ENCODE measurements at regions not wholly inside any gene's neighbourhood (a gene's known extent, or its start where the extent isn't known, plus 50 kb on each side); places are given as distances from the start of the nearest gene placed in this dataset.

DNA sequence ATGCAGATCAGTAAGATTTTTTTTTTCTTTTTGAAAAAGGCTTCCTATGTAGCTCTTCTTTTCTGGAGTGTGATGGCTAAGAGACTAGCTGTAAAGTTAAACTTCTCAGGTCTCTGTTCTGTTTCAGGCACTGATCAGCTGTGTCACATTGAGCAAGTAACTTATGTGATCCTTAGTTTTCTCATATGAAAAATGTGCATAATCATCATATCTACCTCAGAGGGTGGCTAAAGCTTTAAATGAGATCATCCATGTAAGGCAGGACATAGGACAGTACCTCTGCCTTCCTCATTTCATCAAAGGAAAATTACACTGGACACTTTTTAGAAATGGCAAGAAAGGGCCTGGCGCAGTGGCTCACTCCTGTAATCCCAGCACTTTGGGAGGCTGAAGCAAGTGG lies 235.9 kb upstream of the TYRP1 start:
- TF ChIP-seq, protein P1, sequence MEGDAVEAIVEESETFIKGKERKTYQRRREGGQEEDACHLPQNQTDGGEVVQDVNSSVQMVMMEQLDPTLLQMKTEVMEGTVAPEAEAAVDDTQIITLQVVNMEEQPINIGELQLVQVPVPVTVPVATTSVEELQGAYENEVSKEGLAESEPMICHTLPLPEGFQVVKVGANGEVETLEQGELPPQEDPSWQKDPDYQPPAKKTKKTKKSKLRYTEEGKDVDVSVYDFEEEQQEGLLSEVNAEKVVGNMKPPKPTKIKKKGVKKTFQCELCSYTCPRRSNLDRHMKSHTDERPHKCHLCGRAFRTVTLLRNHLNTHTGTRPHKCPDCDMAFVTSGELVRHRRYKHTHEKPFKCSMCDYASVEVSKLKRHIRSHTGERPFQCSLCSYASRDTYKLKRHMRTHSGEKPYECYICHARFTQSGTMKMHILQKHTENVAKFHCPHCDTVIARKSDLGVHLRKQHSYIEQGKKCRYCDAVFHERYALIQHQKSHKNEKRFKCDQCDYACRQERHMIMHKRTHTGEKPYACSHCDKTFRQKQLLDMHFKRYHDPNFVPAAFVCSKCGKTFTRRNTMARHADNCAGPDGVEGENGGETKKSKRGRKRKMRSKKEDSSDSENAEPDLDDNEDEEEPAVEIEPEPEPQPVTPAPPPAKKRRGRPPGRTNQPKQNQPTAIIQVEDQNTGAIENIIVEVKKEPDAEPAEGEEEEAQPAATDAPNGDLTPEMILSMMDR (conservative IDR thresholded peaks at IDR 0.05; ENCODE audit: low read depth, low read length), result no peak
- no peak for DNase-seq (ENCODE audit: low read depth)
- no peak overlapping the region for H3K4me3 ChIP-seq (ENCODE audit: low read depth, low read length)

DNA sequence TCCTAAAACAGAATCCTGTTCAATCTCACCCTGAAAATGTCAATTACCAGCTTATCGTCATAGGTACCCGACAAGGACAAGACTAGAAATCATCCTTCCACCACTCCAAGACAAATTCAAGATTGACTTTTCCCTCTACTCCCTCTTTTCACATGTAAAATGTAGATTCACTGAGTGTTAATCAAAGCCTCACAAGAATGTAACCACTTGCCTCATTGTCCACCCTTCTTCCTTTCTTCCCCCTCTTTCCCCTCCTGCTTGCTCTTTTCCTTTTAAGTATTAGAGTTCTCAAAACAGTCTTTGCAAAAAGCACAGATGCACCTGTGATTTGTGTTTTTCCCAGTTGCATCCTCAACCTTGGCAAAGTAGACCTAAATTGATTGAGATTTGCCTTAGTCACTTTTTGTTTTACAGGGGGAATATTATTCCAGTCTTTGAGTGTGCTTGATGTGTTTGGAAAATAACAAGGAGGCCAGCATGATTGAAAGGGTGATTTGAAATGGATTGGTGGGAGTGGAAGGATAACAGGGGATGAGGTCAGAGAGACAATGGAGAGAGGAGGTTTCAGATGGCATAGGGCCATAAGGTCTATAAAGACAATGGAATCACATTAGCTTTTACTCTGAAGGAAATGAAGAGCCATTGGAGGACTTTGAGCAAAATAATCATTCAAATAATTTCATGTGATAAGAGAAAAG lies 231.3 kb upstream of the TYRP1 start:
- DNase-seq (ENCODE audit: low read depth), result no peak
- TF ChIP-seq, protein P1 (conservative IDR thresholded peaks at IDR 0.05; ENCODE audit: low read depth, low read length), result no peak

DNA sequence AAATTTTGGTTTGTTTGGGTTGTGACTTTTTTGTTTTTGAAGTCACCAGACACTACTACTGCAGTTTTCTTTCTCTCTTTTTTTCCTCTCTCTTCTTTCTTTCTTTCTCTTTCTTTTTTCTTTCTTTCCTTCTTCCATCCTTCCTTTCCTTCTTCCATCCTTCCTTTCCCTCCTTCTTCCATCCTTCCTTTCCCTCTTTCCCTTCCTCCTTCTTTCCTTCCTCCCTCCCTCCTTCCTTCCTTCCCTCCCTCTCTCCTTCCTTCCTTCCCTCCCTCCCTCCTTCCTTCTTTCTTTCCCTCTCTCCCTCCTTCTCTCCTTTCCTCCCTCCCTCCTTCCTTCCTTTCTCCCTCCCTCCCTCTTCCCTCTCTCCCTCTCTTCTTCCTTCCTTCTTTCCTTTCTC lies 230.3 kb upstream of the TYRP1 start:
- no peak for DNase-seq (ENCODE audit: low read depth)
- TF ChIP-seq, protein P1 (conservative IDR thresholded peaks at IDR 0.05; ENCODE audit: low read depth, low read length), result no peak
- H3K4me3 ChIP-seq (ENCODE audit: low read depth, low read length), result no peak overlapping the region

More for the DNA sequence above, 231.3 kb upstream of the TYRP1 start:
- no peak overlapping the region for H3K4me3 ChIP-seq (ENCODE audit: low read depth, low read length)

DNA sequence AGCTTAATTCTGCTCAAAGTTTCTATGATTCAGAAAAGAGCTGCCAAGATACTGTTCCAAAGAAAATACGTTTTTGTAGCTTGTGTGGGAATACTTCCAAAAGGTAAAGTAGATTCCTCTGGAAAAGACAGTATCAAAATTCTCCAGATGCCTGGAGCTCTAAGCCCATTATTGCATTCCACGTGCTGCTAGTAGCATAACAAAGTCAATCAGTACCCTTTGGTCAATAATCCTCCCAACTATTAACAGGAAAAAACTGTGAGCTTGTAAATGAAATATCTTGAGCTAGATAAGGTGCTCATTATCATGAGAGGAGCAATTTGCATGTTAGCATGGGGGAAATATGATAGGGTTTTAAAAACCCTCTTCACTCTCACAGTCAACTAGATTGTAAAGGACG lies 229.5 kb upstream of the TYRP1 start:
- TF ChIP-seq, protein P1 (conservative IDR thresholded peaks at IDR 0.05; ENCODE audit: low read depth, low read length), result no peak
- H3K4me3 ChIP-seq (ENCODE audit: low read depth, low read length), result no peak overlapping the region
- peak; percentile 1 for DNase-seq (ENCODE audit: low read depth)

DNA sequence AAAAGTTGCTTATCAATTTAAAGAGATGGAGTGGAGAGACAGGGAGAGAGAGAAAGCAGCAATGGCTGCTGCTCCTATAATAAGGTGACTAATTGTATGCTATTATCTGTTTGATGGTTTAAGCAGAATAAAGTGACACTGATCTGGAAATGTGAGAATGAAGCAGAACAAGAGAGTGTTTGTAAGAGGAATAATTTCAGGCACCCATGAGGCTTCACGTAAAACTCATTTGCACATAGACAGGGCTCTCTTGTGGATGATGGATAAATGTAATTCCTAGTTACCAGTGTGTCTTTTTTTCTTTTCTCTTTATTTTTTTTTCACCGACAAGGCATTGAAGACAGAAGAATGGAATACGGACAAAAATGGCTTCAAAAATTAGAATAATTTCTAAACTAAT lies 228.8 kb upstream of the TYRP1 start:
- no peak for DNase-seq (ENCODE audit: low read depth)
- no peak overlapping the region for H3K4me3 ChIP-seq (ENCODE audit: low read depth, low read length)
- TF ChIP-seq, protein P1 (conservative IDR thresholded peaks at IDR 0.05; ENCODE audit: low read depth, low read length), result no peak

DNA sequence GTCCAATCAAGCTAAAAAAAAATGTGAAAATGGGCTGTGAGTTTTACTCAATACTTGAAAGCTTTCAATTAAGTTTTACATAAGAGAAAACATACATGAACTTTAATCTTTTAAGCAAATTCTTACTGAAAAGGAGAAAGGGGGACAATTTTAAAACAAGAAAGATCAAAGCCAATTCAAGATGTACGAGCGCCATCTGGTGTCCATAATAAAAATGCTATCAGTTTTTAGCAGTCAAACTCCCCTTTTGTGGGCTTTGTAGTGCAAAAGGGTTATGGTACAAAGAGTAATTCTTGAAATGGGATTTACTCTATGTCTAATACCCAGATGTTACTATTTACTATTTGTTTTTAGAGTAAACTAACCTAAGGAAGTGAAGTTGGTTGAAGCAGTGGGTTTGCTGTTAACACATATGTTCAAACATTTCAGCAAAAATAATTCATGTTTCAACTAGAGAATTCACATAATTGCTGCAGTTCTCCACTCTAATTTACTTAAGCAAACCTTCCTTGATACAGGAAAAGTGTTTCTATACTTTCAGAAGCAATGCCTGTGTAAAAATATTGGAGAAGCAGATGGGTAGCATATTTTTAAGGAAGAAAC lies 228.2 kb upstream of the TYRP1 start:
- DNase-seq (ENCODE audit: low read depth), result peak; percentile 50
- TF ChIP-seq, protein P1 (conservative IDR thresholded peaks at IDR 0.05; ENCODE audit: low read depth, low read length), result peak; percentile 63
- no peak overlapping the region for H3K4me3 ChIP-seq (ENCODE audit: low read depth, low read length)

DNA sequence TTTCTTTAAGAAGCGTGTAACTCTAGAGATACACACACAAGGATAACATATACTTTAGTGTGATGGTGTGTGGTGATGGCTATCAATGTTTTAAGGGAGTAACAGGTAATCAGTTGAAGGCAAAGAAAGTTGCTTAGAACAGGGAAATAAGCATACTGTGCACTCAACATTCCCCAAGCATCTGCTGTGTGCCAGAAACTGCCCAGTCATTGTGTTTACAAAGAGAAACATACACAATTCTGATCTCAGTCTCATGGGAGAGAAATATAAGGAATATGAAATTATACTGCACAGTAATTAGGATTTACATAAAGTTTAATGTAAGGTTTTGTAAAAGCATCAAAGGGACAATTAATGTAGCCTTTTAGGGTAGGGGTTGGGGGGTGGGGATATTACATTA lies 224.1 kb upstream of the TYRP1 start:
- TF ChIP-seq, protein P1 (conservative IDR thresholded peaks at IDR 0.05; ENCODE audit: low read depth, low read length), result no peak
- DNase-seq (ENCODE audit: low read depth), result peak; percentile 4
- H3K4me3 ChIP-seq (ENCODE audit: low read depth, low read length), result no peak overlapping the region
